GM13977 (cell line): ENCODE measurements at regions not wholly inside any gene's neighbourhood (a gene's known extent, or its start where the extent isn't known, plus 50 kb on each side); places are given as distances from the start of the nearest gene placed in this dataset.

Experiments used
- DNase-seq: peaks from one replicate; pipeline ENCODE4 v3.0.0; 2012; ENCODE audit warnings: low spot score
- CTCF ChIP-seq: IDR thresholded peaks from 2 replicates; pipeline ENCODE4 v1.5.1; 2012; ENCODE audit warnings: mild to moderate bottlenecking, control low read depth; ENCODE audit not compliant: insufficient read depth; ENCODE audit errors: extremely low read depth, missing control alignments
- in situ Hi-C: fragments of 300-500 bp; cut with MboI; formaldehyde crosslinking; loops from one replicate; pipeline ENCODE4 v1.12.0; 2022; ENCODE audit warnings: low sequenced_read_pairs, low pct_unique_long_range_greater_than_20kb, mixed read lengths, inconsistent platforms; ENCODE audit not compliant: unreplicated experiment

DNA sequence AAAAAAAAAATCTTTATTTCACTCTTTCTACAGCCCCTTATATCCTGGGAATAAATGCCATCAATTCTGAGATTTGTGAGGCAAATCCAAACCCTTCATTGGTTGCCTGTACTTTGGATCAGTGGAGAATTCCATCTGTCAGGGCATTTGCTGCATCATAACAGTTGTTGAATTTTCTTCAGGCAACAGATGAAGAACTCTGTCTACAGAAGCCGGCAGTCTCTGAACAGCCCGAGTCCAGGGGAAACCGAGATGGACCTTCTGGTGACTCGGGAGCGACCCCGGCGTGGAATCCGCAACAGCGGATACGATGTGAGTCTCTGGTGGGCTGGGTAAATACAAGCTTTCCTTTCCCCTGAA, 82.3 kb downstream of the C11orf91 start:
- no peak for DNase-seq
- TF ChIP-seq CTCF = no peak
- in situ Hi-C loops = no loop called here

- no peak for TF ChIP-seq CTCF
- in situ Hi-C loops = no loop called here
- DNase-seq = no peak
These were observed 82.8 kb downstream of the C11orf91 start for GRCh38 chr11:33617672-33618350.

DNA sequence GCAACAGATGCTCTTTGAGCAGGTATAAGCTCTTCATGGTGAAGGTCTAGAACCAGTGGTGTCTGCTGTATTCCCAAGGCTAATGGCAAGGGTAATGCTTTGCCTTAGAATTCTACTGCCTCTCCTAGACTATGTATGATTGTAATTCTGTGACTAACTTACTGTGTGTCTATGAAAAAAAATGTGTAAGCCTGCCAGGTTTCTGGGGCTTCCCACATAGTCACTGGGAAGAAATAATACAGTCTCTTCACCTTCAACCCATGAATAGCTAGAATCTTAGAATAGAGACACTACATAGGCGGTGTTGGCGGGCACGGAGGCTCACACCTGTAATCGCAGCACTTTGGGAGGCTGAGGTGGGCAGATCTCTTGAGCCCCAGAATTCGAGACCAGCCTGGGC, 84.1 kb downstream of the C11orf91 start:
- TF ChIP-seq CTCF = no peak
- no peak for DNase-seq
- in situ Hi-C loops = no loop called here

DNA sequence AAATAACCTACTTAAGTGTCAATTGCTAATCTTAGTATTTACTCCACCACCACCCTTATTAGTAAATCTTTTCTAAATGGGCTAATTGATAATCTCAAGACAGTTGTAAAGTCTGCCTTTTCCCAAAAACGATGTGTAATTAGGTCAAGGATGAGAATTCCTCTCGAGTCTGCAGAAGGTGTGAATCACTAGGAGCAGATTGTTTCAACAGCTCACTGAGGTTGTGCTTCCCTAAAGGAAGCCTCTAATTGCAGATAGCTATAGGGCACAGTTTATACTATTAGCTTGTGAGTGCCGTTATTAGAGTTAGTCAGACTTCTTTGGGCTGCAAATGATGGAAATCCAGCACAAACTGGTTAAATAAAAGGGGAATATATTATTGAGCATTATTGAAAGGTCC, 84.9 kb downstream of the C11orf91 start:
- no peak for DNase-seq
- in situ Hi-C loops = no loop called here
- TF ChIP-seq CTCF = no peak

GRCh38 chr11:33613404-33613803, 87.2 kb downstream of the C11orf91 start:
- DNase-seq = no peak

GRCh38 chr11:33610903-33611302, 89.7 kb downstream of the C11orf91 start:
- no peak for TF ChIP-seq CTCF
- DNase-seq = no peak
- in situ Hi-C loops = no loop called here

More at GRCh38 chr11:33613404-33613803, 87.2 kb downstream of the C11orf91 start:
- TF ChIP-seq CTCF = no peak
- in situ Hi-C loops = no loop called here
